ENCODE measurements at regions not wholly inside any gene's neighbourhood (a gene's known extent, or its start where the extent isn't known, plus 50 kb on each side); places are given as distances from the start of the nearest gene placed in this dataset.

GRCh38 chr2:216257089-216257488, 115.2 kb downstream of the MARCHF4 start:
- TF ChIP-seq CTCF (optimal IDR thresholded peaks at IDR 0.05 in 1 of 3, IDR thresholded peaks at IDR 0.05 in 1 of 3, conservative IDR thresholded peaks at IDR 0.05 in 1 of 3; ENCODE audit: extremely low read depth in 1 of 3, insufficient read depth in 2 of 3, low read length in 3 of 3) (no peak), EZH2 (IDR thresholded peaks at IDR 0.05; ENCODE audit: low read length) (no peak)

Measured in keratinocyte (primary cell).